CD1c-positive myeloid dendritic cell (primary cell): ENCODE measurements at regions not wholly inside any gene's neighbourhood (a gene's known extent, or its start where the extent isn't known, plus 50 kb on each side); places are given as distances from the start of the nearest gene placed in this dataset.

ENCODE experiments used
- DNase-seq: peaks from one replicate; pipeline ENCODE4 v3.0.0-alpha.2; 2016; ENCODE audit errors: extremely low spot score

- DNase-seq, result no peak
These were observed 57.5 kb upstream of the OLFM1 start for GRCh38 chr9:135029871-135030565.

GRCh38 chr9:135030566-135031226 lies 56.8 kb upstream of the OLFM1 start:
- DNase-seq, result no peak

GRCh38 chr9:135032041-135032835 lies 55.2 kb upstream of the OLFM1 start:
- no peak for DNase-seq

GRCh38 chr9:135032868-135033460 lies 54.5 kb upstream of the OLFM1 start:
- DNase-seq, result no peak

GRCh38 chr9:135033487-135033886 lies 54.0 kb upstream of the OLFM1 start:
- DNase-seq, result no peak

- no peak for DNase-seq
These were observed 53.4 kb upstream of the OLFM1 start for GRCh38 chr9:135034106-135034505.

GRCh38 chr9:135035781-135036760 lies 51.4 kb upstream of the OLFM1 start:
- no peak for DNase-seq

GRCh38 chr9:135036861-135037465 lies 50.5 kb upstream of the OLFM1 start:
- DNase-seq, result no peak

GRCh38 chr9:135037521-135038250 lies 49.8 kb upstream of the OLFM1 start:
- no peak for DNase-seq
